ENCODE measurements at regions not wholly inside any gene's neighbourhood (a gene's known extent, or its start where the extent isn't known, plus 50 kb on each side); places are given as distances from the start of the nearest gene placed in this dataset.

- TF ChIP-seq CTCF (IDR thresholded peaks at IDR 0.05; ENCODE audit: poor library complexity, severe bottlenecking) (no peak), EP300 (conservative IDR thresholded peaks at IDR 0.05; ENCODE audit: poor library complexity, severe bottlenecking) (no peak), POLR2AphosphoS5 (IDR thresholded peaks at IDR 0.05) (no peak), REST (IDR thresholded peaks at IDR 0.05; ENCODE audit: borderline replicate concordance) (no peak), TAF1 (IDR thresholded peaks at IDR 0.05; ENCODE audit: low read depth) (no peak)
These were observed 338.5 kb upstream of the FOXK1 start for GRCh38 chr7:4343272-4344247.

Measured in neural cell (in vitro differentiated cells).